SHP77 (cell line): ENCODE measurements at regions not wholly inside any gene's neighbourhood (a gene's known extent, or its start where the extent isn't known, plus 50 kb on each side); places are given as distances from the start of the nearest gene placed in this dataset.

Experiments
- DNase-seq, 2 experiments: peaks; one replicate each; lab custom pipeline; 2025; lab: John Stamatoyannopoulos, UW

DNA sequence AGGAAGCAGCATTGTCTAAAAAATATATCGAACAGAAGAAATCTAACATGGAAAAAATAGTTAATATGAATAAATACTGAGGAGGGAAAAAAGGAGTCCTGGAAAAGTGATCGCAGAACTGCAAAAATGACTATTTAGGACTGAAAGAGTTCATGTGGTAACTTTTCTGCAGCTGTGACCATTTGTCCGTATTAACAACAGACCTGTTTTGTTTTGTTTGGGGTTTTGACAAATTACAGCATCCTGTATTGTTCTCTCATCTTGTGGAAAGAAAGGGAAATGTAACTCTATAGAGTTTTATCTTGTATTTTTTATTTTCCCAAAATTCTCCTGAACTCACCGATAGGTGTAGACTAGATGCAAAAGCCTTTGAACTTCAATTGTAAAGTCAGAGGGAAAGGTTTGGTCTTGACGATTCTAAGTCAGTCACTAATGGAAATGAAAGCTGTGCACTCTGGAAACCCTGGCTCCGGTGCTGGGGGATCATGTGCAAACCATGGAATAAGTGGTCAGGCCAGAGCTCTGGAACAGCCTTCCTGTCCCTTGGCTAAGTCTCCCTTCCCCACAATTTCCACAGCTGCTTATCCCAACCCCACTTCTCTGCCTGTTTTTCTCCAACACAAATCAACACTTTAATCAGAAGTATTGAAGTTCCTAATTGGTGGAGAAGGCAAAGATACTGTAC, 51.2 kb upstream of the MARCKS start:
- DNase-seq: no peak
